NCI-H2029 treated with DMSO at 0.1 percent for 48 hours (cell line): ENCODE measurements at regions not wholly inside any gene's neighbourhood (a gene's known extent, or its start where the extent isn't known, plus 50 kb on each side); places are given as distances from the start of the nearest gene placed in this dataset.
"Not testable (repeated sequence)": the region's sequence is repeated elsewhere in the genome, so short reads cannot be mapped to it uniquely, and the experiment has no call there.

Source experiments
- DNase-seq: peaks from one replicate; lab custom pipeline; 2025; lab: John Stamatoyannopoulos, UW

GRCh38 chr4:138398322-138398721 is 156.2 kb upstream of the SLC7A11 start:
- peak; percentile 87 for DNase-seq

- peak; percentile 67 for DNase-seq
Observed at GRCh38 chr4:138393886-138394610, 151.9 kb upstream of the SLC7A11 start.

- no peak for DNase-seq
Observed at GRCh38 chr4:138392751-138393308, 150.7 kb upstream of the SLC7A11 start.

GRCh38 chr4:138389976-138390685 is 148.0 kb upstream of the SLC7A11 start:
- no peak for DNase-seq

GRCh38 chr4:138374947-138375346 is 132.8 kb upstream of the SLC7A11 start:
- DNase-seq = no peak

- DNase-seq = peak; percentile 25
Observed at GRCh38 chr4:138367942-138368341, 125.8 kb upstream of the SLC7A11 start.

GRCh38 chr4:138352446-138352845 is 110.3 kb upstream of the SLC7A11 start:
- DNase-seq = not testable (repeated sequence)

GRCh38 chr4:138348055-138348454 is 105.9 kb upstream of the SLC7A11 start:
- no peak for DNase-seq

- no peak for DNase-seq
Observed at GRCh38 chr4:138347561-138347960, 105.4 kb upstream of the SLC7A11 start.

- DNase-seq = no peak
Observed at GRCh38 chr4:138344851-138345250, 102.7 kb upstream of the SLC7A11 start.

- DNase-seq = no peak
Observed at GRCh38 chr4:138344054-138344453, 101.9 kb upstream of the SLC7A11 start.

- no peak for DNase-seq
Observed at GRCh38 chr4:138341739-138342415, 99.7 kb upstream of the SLC7A11 start.

GRCh38 chr4:138338840-138339239 is 96.7 kb upstream of the SLC7A11 start:
- no peak for DNase-seq

GRCh38 chr4:138338222-138338621 is 96.1 kb upstream of the SLC7A11 start:
- DNase-seq = not testable (repeated sequence)

GRCh38 chr4:138334346-138335016 is 92.3 kb upstream of the SLC7A11 start:
- DNase-seq = no peak

GRCh38 chr4:138332415-138332814 is 90.3 kb upstream of the SLC7A11 start:
- not testable (repeated sequence) for DNase-seq

- no peak for DNase-seq
Observed at GRCh38 chr4:138330531-138330930, 88.4 kb upstream of the SLC7A11 start.

- no peak for DNase-seq
Observed at GRCh38 chr4:138329506-138330070, 87.4 kb upstream of the SLC7A11 start.

GRCh38 chr4:138327338-138327737 is 85.2 kb upstream of the SLC7A11 start:
- DNase-seq = no peak

GRCh38 chr4:138320831-138321230 is 78.7 kb upstream of the SLC7A11 start:
- DNase-seq = no peak

GRCh38 chr4:138320030-138320429 is 77.9 kb upstream of the SLC7A11 start:
- DNase-seq = no peak
